ENCODE measurements at regions not wholly inside any gene's neighbourhood (a gene's known extent, or its start where the extent isn't known, plus 50 kb on each side); places are given as distances from the start of the nearest gene placed in this dataset.

- Histone ChIP-seq H4K91ac (ENCODE audit: low read depth, low read length) (no peak overlapping the region), H3K23ac (ENCODE audit: low read length) (no peak overlapping the region), H3K4ac (ENCODE audit: low read depth, low read length) (no peak overlapping the region), H3K14ac (ENCODE audit: low read length) (no peak overlapping the region), H4K12ac (ENCODE audit: low read depth, low read length) (no peak overlapping the region), H2AFZ (ENCODE audit: insufficient read depth, low read length, poor library complexity) (no peak overlapping the region), H3K79me2 (ENCODE audit: control insufficient read depth, insufficient read depth, low read length, poor library complexity) (no peaks in the 10 kb centered on the region), H3K27me3 (ENCODE audit: insufficient read depth, low read length) (no peaks in the 10 kb centered on the region), H3K36me3 (ENCODE audit: control insufficient read depth in 1 of 2, insufficient read depth in 2 of 2, low read length in 2 of 2) (no peaks in the 10 kb centered on the region), H3K4me1 (ENCODE audit: control insufficient read depth in 1 of 2, insufficient read depth in 2 of 2, low read length in 2 of 2) (peaks cover 0 to 3% of the 10 kb centered on the region in 2 experiments), H3K18ac (ENCODE audit: low read length) (no peak overlapping the region), H3K79me1 (ENCODE audit: low read length) (no peaks in the 10 kb centered on the region), H3K9ac (ENCODE audit: low read length) (no peak overlapping the region), H2BK5ac (ENCODE audit: low read depth, low read length, poor library complexity) (no peak overlapping the region), H2AK5ac (ENCODE audit: low read length) (no peak overlapping the region), H2BK120ac (ENCODE audit: insufficient read depth, low read length, poor library complexity) (no peak overlapping the region), H3K9me3 (ENCODE audit: insufficient read depth, low read depth, low read length) (no peaks in the 10 kb centered on the region), H3K4me2 (ENCODE audit: low read length) (no peak overlapping the region), H4K8ac (ENCODE audit: low read depth, low read length) (no peak overlapping the region), H2BK12ac (ENCODE audit: low read length) (no peak overlapping the region), H3K27ac (ENCODE audit: low read depth, low read length) (no peak overlapping the region), H3K4me3 (ENCODE audit: low read depth, low read length) (no peak overlapping the region)
- DNase-seq: no peak
Observed at GRCh38 chr3:106381939-106382335, 513.1 kb upstream of the CBLB start.

DNA sequence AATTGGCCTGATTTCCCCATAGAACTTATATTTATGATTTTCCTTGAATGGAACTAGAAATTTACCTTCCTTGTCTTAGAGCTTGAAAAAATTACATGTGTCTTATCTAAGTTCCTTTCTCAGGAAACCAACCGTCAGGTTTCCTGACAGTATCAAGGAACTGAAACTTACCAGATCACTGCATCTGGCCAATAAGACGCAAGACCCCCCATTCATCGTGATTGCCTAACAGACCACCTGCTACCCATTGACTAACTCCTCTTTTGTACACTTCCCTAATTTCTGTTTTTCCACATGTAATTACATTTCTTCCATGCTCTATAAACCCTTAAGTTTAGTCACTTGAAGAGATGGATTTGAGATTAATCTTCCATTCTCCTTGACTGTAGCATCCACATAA, 517.2 kb upstream of the CBLB start:
- no peaks in the 10 kb centered on the region for H3K36me3 ChIP-seq (ENCODE audit: control insufficient read depth in 1 of 2, insufficient read depth in 2 of 2, low read length in 2 of 2)
- no peaks in the 10 kb centered on the region for H3K79me1 ChIP-seq (ENCODE audit: low read length)
- H2AFZ ChIP-seq (ENCODE audit: insufficient read depth, low read length, poor library complexity): no peak overlapping the region
- H3K4me1 ChIP-seq (ENCODE audit: control insufficient read depth in 1 of 2, insufficient read depth in 2 of 2, low read length in 2 of 2): no peaks in the 10 kb centered on the region
- H3K23ac ChIP-seq (ENCODE audit: low read length): no peak overlapping the region
- no peak overlapping the region for H2AK5ac ChIP-seq (ENCODE audit: low read length)
- H2BK5ac ChIP-seq (ENCODE audit: low read depth, low read length, poor library complexity): no peak overlapping the region
- no peaks in the 10 kb centered on the region for H3K79me2 ChIP-seq (ENCODE audit: control insufficient read depth, insufficient read depth, low read length, poor library complexity)
- H4K12ac ChIP-seq (ENCODE audit: low read depth, low read length): no peak overlapping the region
- no peak overlapping the region for H3K27ac ChIP-seq (ENCODE audit: low read depth, low read length)
- H3K14ac ChIP-seq (ENCODE audit: low read length): no peak overlapping the region
- H4K8ac ChIP-seq (ENCODE audit: low read depth, low read length): no peak overlapping the region
- no peaks in the 10 kb centered on the region for H3K9me3 ChIP-seq (ENCODE audit: insufficient read depth, low read depth, low read length)
- DNase-seq: no peak
- no peak overlapping the region for H2BK12ac ChIP-seq (ENCODE audit: low read length)
- no peak overlapping the region for H4K91ac ChIP-seq (ENCODE audit: low read depth, low read length)
- no CpG with 5 or more reads among the region's 3 CpGs for WGBS (ENCODE audit: extremely low coverage, insufficient coverage, insufficient read length)
- no peaks in the 10 kb centered on the region for H3K27me3 ChIP-seq (ENCODE audit: insufficient read depth, low read length)
- no peak overlapping the region for H2BK120ac ChIP-seq (ENCODE audit: insufficient read depth, low read length, poor library complexity)
- no peak overlapping the region for H3K9ac ChIP-seq (ENCODE audit: low read length)
- no peak overlapping the region for H3K4me2 ChIP-seq (ENCODE audit: low read length)
- no peak overlapping the region for H3K4me3 ChIP-seq (ENCODE audit: low read depth, low read length)
- H3K18ac ChIP-seq (ENCODE audit: low read length): no peak overlapping the region
- H3K4ac ChIP-seq (ENCODE audit: low read depth, low read length): no peak overlapping the region

- no peak overlapping the region for H3K27ac ChIP-seq (ENCODE audit: low read depth, low read length)
- H3K79me1 ChIP-seq (ENCODE audit: low read length): no peaks in the 10 kb centered on the region
- H2BK12ac ChIP-seq (ENCODE audit: low read length): no peak overlapping the region
- H2AK5ac ChIP-seq (ENCODE audit: low read length): no peak overlapping the region
- no peaks in the 10 kb centered on the region for H3K36me3 ChIP-seq (ENCODE audit: control insufficient read depth in 1 of 2, insufficient read depth in 2 of 2, low read length in 2 of 2)
- no peak overlapping the region for H4K12ac ChIP-seq (ENCODE audit: low read depth, low read length)
- no peak overlapping the region for H4K91ac ChIP-seq (ENCODE audit: low read depth, low read length)
- H3K9ac ChIP-seq (ENCODE audit: low read length): no peak overlapping the region
- no CpG with 5 or more reads among the region's 1 CpG for WGBS (ENCODE audit: extremely low coverage, insufficient coverage, insufficient read length)
- no peak overlapping the region for H2BK120ac ChIP-seq (ENCODE audit: insufficient read depth, low read length, poor library complexity)
- H3K18ac ChIP-seq (ENCODE audit: low read length): no peak overlapping the region
- H2BK5ac ChIP-seq (ENCODE audit: low read depth, low read length, poor library complexity): no peak overlapping the region
- no peak overlapping the region for H3K23ac ChIP-seq (ENCODE audit: low read length)
- no peaks in the 10 kb centered on the region for H3K4me1 ChIP-seq (ENCODE audit: control insufficient read depth in 1 of 2, insufficient read depth in 2 of 2, low read length in 2 of 2)
- no peak overlapping the region for H3K4me3 ChIP-seq (ENCODE audit: low read depth, low read length)
- H3K4ac ChIP-seq (ENCODE audit: low read depth, low read length): no peak overlapping the region
- H3K14ac ChIP-seq (ENCODE audit: low read length): no peak overlapping the region
- no peak overlapping the region for H2AFZ ChIP-seq (ENCODE audit: insufficient read depth, low read length, poor library complexity)
- no peaks in the 10 kb centered on the region for H3K27me3 ChIP-seq (ENCODE audit: insufficient read depth, low read length)
- H3K4me2 ChIP-seq (ENCODE audit: low read length): no peak overlapping the region
- H3K9me3 ChIP-seq (ENCODE audit: insufficient read depth, low read depth, low read length): no peaks in the 10 kb centered on the region
- no peak for DNase-seq
- H3K79me2 ChIP-seq (ENCODE audit: control insufficient read depth, insufficient read depth, low read length, poor library complexity): no peaks in the 10 kb centered on the region
- no peak overlapping the region for H4K8ac ChIP-seq (ENCODE audit: low read depth, low read length)
Observed at GRCh38 chr3:106392915-106393314, 524.1 kb upstream of the CBLB start.

DNA sequence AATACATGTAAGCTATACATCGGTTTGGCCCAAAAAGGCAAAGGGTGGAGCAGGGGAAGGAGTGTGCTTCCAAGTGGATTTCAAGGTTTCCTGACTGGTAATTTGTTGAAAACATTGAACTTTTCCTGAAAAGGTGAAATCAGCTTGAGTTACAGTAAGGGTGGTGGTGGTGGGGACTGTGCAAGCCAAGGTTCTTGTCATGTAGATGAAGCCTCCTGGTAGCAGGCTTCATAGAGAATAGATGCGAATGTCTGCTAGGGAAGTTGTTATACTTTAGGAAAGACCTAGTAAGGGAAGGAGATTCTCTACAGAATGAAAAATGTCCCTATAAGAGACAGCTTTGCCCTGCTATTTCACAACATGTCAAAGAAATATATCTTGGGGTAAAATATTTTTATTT, 528.2 kb upstream of the CBLB start:
- Histone ChIP-seq H3K4ac (ENCODE audit: low read depth, low read length) (no peak overlapping the region), H3K27ac (ENCODE audit: low read depth, low read length) (no peak overlapping the region), H2AK5ac (ENCODE audit: low read length) (no peak overlapping the region), H2AFZ (ENCODE audit: insufficient read depth, low read length, poor library complexity) (no peak overlapping the region), H3K18ac (ENCODE audit: low read length) (no peak overlapping the region), H3K4me3 (ENCODE audit: low read depth, low read length) (no peak overlapping the region), H4K8ac (ENCODE audit: low read depth, low read length) (no peak overlapping the region), H3K4me1 (ENCODE audit: control insufficient read depth in 1 of 2, insufficient read depth in 2 of 2, low read length in 2 of 2) (no peaks in the 10 kb centered on the region), H3K79me1 (ENCODE audit: low read length) (no peaks in the 10 kb centered on the region), H4K91ac (ENCODE audit: low read depth, low read length) (no peak overlapping the region), H2BK120ac (ENCODE audit: insufficient read depth, low read length, poor library complexity) (no peak overlapping the region), H3K36me3 (ENCODE audit: control insufficient read depth in 1 of 2, insufficient read depth in 2 of 2, low read length in 2 of 2) (no peaks in the 10 kb centered on the region), H2BK5ac (ENCODE audit: low read depth, low read length, poor library complexity) (no peak overlapping the region), H3K27me3 (ENCODE audit: insufficient read depth, low read length) (no peaks in the 10 kb centered on the region), H3K23ac (ENCODE audit: low read length) (no peak overlapping the region), H3K9ac (ENCODE audit: low read length) (no peak overlapping the region), H4K12ac (ENCODE audit: low read depth, low read length) (no peak overlapping the region), H3K9me3 (ENCODE audit: insufficient read depth, low read depth, low read length) (no peaks in the 10 kb centered on the region), H2BK12ac (ENCODE audit: low read length) (no peak overlapping the region), H3K4me2 (ENCODE audit: low read length) (no peak overlapping the region), H3K14ac (ENCODE audit: low read length) (no peak overlapping the region), H3K79me2 (ENCODE audit: control insufficient read depth, insufficient read depth, low read length, poor library complexity) (no peaks in the 10 kb centered on the region)
- WGBS (ENCODE audit: extremely low coverage, insufficient coverage, insufficient read length): no CpG with 5 or more reads among the region's 2 CpGs
- no peak for DNase-seq

Data from trophoblast cell (in vitro differentiated cells and primary cell).